D721Med (cell line): ENCODE measurements at regions not wholly inside any gene's neighbourhood (a gene's known extent, or its start where the extent isn't known, plus 50 kb on each side); places are given as distances from the start of the nearest gene placed in this dataset.

Source experiments
- DNase-seq: peaks from one replicate; pipeline ENCODE4 v3.0.0; 2011; ENCODE audit warnings: low spot score; ENCODE audit not compliant: insufficient read length
- FAIRE-seq: peaks from 2 replicates; lab custom pipeline; 2011; peaks lifted over from hg19 to GRCh38; lab: Jason Lieb, UNC
- TF ChIP-seq, protein P1 (sequence below): IDR thresholded peaks from 2 replicates; pipeline ENCODE4 v1.5.1; 2012; ENCODE audit warnings: mild to moderate bottlenecking, control low read depth; ENCODE audit not compliant: insufficient read depth; ENCODE audit errors: missing control alignments

DNA sequence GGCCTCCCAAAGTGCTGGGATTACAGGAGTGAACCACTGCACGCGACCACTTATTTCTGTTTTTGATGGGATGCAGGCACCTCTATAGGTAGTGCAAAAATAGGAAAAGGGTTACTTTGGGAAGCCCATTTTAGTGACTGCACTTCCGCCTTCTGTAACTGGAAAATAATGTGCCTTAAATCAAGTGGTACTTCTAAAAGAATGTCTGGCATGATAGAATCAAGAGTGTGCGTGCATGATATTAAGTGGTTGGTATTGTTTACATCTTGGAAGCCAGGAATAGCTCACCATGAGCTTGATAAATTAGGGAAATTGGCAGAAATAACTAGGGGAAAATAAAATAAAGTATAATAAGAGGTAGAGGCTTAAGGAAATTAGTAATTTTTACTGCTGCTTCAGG is 1067.0 kb downstream of the ADGRL2 start:
- FAIRE-seq (no peak), DNase-seq (no peak)
- TF ChIP-seq, protein P1, sequence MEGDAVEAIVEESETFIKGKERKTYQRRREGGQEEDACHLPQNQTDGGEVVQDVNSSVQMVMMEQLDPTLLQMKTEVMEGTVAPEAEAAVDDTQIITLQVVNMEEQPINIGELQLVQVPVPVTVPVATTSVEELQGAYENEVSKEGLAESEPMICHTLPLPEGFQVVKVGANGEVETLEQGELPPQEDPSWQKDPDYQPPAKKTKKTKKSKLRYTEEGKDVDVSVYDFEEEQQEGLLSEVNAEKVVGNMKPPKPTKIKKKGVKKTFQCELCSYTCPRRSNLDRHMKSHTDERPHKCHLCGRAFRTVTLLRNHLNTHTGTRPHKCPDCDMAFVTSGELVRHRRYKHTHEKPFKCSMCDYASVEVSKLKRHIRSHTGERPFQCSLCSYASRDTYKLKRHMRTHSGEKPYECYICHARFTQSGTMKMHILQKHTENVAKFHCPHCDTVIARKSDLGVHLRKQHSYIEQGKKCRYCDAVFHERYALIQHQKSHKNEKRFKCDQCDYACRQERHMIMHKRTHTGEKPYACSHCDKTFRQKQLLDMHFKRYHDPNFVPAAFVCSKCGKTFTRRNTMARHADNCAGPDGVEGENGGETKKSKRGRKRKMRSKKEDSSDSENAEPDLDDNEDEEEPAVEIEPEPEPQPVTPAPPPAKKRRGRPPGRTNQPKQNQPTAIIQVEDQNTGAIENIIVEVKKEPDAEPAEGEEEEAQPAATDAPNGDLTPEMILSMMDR: no peak

DNA sequence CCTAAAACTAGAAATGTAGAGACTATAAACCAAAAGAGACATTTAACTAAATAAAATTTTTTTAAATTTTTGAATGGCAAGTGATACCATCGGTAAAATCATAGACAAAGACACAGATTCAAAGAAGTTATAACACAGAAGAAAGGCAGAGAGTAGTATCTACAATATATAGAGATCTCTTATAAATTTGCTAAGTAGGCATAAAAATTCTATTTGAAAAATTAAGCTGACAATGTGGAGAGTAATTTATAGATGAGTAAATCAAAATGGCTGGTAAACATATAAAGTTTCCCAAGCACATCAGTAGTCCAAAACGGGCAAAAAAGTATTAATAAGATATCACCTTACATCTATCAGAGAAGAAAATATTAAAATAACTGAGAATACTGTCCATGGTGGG is 1061.0 kb downstream of the ADGRL2 start:
- TF ChIP-seq, protein P1: no peak
- DNase-seq (no peak), FAIRE-seq (no peak)

DNA sequence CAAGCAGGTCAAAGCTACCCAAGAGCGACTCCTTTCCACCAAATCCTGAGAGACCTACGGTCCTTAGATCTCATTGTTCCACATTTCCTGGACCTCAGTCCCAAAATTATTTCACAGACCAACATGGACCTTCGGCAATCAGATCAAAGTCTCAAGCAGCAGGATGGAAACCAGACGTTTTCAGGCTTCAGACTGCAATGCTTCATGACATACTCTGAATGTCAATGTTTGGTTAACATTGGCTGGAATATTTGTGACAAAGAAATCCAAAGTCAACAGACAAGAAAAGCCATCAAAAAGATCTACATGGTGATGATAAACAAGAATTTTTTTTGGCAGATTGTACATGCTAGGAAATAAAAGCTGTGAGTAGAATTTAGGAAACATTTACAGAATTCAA is 1057.3 kb downstream of the ADGRL2 start:
- FAIRE-seq: no peak

DNA sequence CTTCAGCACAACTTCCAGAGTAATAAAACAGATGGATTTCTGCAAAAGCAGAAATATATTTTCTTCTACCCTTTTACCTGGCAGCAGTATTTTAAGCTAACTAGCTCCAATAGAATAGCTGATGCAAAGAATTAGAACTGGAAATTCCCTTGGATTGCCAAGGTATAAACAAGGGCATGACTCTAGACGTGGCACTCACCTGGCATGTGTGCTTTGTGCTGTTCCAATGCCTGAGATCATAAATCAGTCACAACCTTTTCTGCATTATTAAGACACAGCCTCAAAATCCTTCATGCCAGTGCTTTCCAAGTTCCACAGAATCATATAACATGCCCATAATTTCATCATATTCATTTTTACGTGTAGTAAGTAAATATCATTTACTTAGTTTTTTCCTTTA is 1048.7 kb downstream of the ADGRL2 start:
- TF ChIP-seq, protein P1: no peak
- FAIRE-seq (no peak), DNase-seq (no peak)

More for the DNA sequence above, 1057.3 kb downstream of the ADGRL2 start:
- TF ChIP-seq, protein P1: no peak
- no peak for DNase-seq

DNA sequence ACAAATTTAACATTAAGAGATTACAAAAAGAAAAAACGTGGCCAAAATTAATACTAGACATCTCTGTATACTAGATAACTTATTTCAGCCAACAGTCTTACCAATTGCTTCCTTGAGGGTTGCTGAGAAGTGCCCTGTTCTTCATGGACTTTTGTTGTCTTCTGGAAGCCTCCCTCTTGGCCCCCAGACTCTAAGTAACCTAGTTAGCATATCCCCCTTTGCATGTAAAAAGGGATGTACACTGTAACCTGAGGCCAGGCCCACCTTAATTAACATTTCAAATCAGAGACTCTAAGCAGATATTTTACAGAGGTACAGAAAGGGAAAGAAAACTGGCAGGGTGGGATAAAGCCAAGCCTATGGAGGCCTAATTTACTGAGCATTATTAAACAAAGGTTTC is 1047.3 kb downstream of the ADGRL2 start:
- FAIRE-seq: no peak

DNA sequence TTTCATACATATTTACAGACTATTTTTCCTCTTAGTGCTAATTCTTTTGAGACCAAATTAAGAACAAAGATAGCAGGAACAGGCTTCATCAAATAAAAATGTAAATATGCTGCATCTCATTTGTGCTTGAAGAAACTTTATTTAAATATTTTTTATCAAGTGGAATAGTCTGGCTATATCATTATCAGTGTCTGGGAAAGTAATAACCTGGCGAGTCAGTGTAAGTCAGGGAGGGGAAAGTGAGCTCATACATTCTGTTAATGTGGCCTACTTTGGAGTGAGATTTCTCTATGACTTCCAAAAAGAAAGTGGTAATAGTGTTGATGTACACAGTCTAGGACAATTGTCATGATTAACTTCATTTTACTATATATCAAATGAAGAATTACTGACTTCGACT is 1045.1 kb downstream of the ADGRL2 start:
- no peak for FAIRE-seq
- TF ChIP-seq, protein P1: no peak
- DNase-seq: no peak

More for the DNA sequence above, 1047.3 kb downstream of the ADGRL2 start:
- TF ChIP-seq, protein P1: no peak
- DNase-seq: no peak

DNA sequence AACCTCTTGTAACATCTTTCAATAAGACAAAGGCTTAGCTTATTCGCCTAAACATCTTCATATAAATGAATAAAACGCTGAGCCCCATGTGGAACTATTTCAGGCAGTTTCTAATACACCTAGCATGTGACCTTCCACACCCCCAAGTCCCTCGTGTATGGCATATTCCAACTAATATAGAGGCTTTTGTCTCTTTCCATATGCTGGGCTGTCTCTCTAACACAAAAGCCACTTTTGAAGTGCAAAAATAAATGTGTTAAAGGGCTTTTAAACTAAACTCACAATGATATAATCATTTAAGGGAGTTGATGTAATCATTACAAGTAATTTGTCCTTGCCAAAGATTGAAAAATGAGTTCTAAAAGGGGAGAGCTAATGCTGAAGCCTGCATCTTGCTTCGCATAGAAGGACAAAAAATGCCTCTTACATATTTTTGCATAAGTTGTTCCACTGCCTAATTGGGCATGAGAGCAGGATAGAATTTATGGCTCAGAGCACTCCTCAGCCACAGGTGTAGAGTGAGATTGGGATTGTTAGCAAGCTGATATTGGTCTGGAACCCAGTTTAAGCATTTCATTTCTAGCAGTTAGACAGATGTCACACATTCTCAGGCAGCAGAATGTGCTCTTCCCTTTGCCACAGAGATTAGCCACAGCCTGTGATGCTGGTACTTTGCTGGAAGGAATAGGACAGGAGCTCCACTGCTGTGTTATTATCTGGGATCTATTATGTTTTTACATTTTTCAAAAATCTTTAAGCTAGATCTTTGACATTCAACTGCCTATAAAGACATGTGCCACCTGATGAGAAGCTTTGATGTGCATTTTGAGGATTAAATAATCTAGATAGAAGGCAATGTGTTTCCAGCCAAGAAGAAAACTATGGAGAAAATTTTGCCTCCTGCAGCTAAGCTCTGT is 1044.4 kb downstream of the ADGRL2 start:
- DNase-seq (no peak), FAIRE-seq (no peak)
- TF ChIP-seq, protein P1: no peak
